ENCODE measurements at regions not wholly inside any gene's neighbourhood (a gene's known extent, or its start where the extent isn't known, plus 50 kb on each side); places are given as distances from the start of the nearest gene placed in this dataset.

GRCh38 chr1:60823151-60823550 lies 259.2 kb upstream of the NFIA start:
- no peaks in the 10 kb centered on the region for H3K36me3 ChIP-seq (ENCODE audit: control insufficient read depth in 2 of 2, extremely low read depth in 1 of 2, insufficient read depth in 2 of 2, low read length in 2 of 2)
- H3K4me1 ChIP-seq (ENCODE audit: control insufficient read depth, extremely low read depth, insufficient read depth, low read length), result no peaks in the 10 kb centered on the region
- dilution Hi-C loops (cut with MboI; ENCODE audit: extremely low pct_ligation_motif_present, low sequenced_read_pairs), result no loop called here
- FAIRE-seq (no peak), DNase-seq (ENCODE audit: low read depth, low spot score) (no peak)
- TF ChIP-seq CTCF (optimal IDR thresholded peaks at IDR 0.05 in 1 of 3, IDR thresholded peaks at IDR 0.05 in 1 of 3, conservative IDR thresholded peaks at IDR 0.05 in 1 of 3; ENCODE audit: extremely low read depth in 1 of 3, insufficient read depth in 2 of 3, low read length in 3 of 3), result no peak
- TF ChIP-seq EZH2 (IDR thresholded peaks at IDR 0.05; ENCODE audit: low read length), result no peak
- H3K9ac ChIP-seq (ENCODE audit: control insufficient read depth, extremely low read depth, insufficient read depth, low read length), result no peak overlapping the region
- no peak overlapping the region for H2AFZ ChIP-seq (ENCODE audit: control insufficient read depth, low read length)
- no peaks in the 10 kb centered on the region for H4K20me1 ChIP-seq (ENCODE audit: control insufficient read depth, extremely low read depth, insufficient read depth, low read length)
- no peaks in the 10 kb centered on the region for H3K27me3 ChIP-seq (ENCODE audit: control insufficient read depth, extremely low read depth, insufficient read depth, low read length)
- H3K9me3 ChIP-seq (ENCODE audit: control insufficient read depth, low read depth, low read length), result no peaks in the 10 kb centered on the region
- H3K9me1 ChIP-seq (ENCODE audit: control insufficient read depth, extremely low read depth, insufficient read depth, low read length), result no peaks in the 10 kb centered on the region
- no peak overlapping the region for H3K4me3 ChIP-seq (ENCODE audit: control insufficient read depth in 2 of 3, extremely low read depth in 1 of 3, insufficient read depth in 2 of 3, low read depth in 1 of 3, low read length in 3 of 3)
- H3K79me2 ChIP-seq (ENCODE audit: control insufficient read depth, insufficient read depth, low read length), result no peaks in the 10 kb centered on the region
- no peak overlapping the region for H3K4me2 ChIP-seq (ENCODE audit: control insufficient read depth, extremely low read depth, insufficient read depth, low read depth, low read length)
- H3K27ac ChIP-seq (ENCODE audit: control insufficient read depth, insufficient read depth, low read length), result no peak overlapping the region

- Histone ChIP-seq H3K27me3 (ENCODE audit: control insufficient read depth, extremely low read depth, insufficient read depth, low read length) (no peaks in the 10 kb centered on the region), H4K20me1 (ENCODE audit: control insufficient read depth, extremely low read depth, insufficient read depth, low read length) (no peaks in the 10 kb centered on the region), H3K27ac (ENCODE audit: control insufficient read depth, insufficient read depth, low read length) (no peak overlapping the region), H3K9me1 (ENCODE audit: control insufficient read depth, extremely low read depth, insufficient read depth, low read length) (no peaks in the 10 kb centered on the region), H3K4me2 (ENCODE audit: control insufficient read depth, extremely low read depth, insufficient read depth, low read depth, low read length) (no peak overlapping the region), H3K79me2 (ENCODE audit: control insufficient read depth, insufficient read depth, low read length) (no peaks in the 10 kb centered on the region), H3K9ac (ENCODE audit: control insufficient read depth, extremely low read depth, insufficient read depth, low read length) (no peak overlapping the region), H3K4me3 (ENCODE audit: control insufficient read depth in 2 of 3, extremely low read depth in 1 of 3, insufficient read depth in 2 of 3, low read depth in 1 of 3, low read length in 3 of 3) (no peak overlapping the region), H2AFZ (ENCODE audit: control insufficient read depth, low read length) (no peak overlapping the region), H3K36me3 (ENCODE audit: control insufficient read depth in 2 of 2, extremely low read depth in 1 of 2, insufficient read depth in 2 of 2, low read length in 2 of 2) (no peaks in the 10 kb centered on the region), H3K9me3 (ENCODE audit: control insufficient read depth, low read depth, low read length) (no peaks in the 10 kb centered on the region), H3K4me1 (ENCODE audit: control insufficient read depth, extremely low read depth, insufficient read depth, low read length) (no peaks in the 10 kb centered on the region)
- dilution Hi-C loops (cut with MboI; ENCODE audit: extremely low pct_ligation_motif_present, low sequenced_read_pairs), result no loop called here
- TF ChIP-seq CTCF (optimal IDR thresholded peaks at IDR 0.05 in 1 of 3, IDR thresholded peaks at IDR 0.05 in 1 of 3, conservative IDR thresholded peaks at IDR 0.05 in 1 of 3; ENCODE audit: extremely low read depth in 1 of 3, insufficient read depth in 2 of 3, low read length in 3 of 3) (no peak), EZH2 (IDR thresholded peaks at IDR 0.05; ENCODE audit: low read length) (no peak)
- FAIRE-seq (no peak), DNase-seq (ENCODE audit: low read depth, low spot score) (no peak)
These were observed 260.1 kb upstream of the NFIA start for GRCh38 chr1:60822252-60822651.

Measured in keratinocyte (primary cell).